ENCODE measurements at regions not wholly inside any gene's neighbourhood (a gene's known extent, or its start where the extent isn't known, plus 50 kb on each side); places are given as distances from the start of the nearest gene placed in this dataset.
A peak's percentile ranks its signal among the peaks of the same experiment; 100 is the strongest.
"Not testable (repeated sequence)": the region's sequence is repeated elsewhere in the genome, so short reads cannot be mapped to it uniquely, and the experiment has no call there.

DNA sequence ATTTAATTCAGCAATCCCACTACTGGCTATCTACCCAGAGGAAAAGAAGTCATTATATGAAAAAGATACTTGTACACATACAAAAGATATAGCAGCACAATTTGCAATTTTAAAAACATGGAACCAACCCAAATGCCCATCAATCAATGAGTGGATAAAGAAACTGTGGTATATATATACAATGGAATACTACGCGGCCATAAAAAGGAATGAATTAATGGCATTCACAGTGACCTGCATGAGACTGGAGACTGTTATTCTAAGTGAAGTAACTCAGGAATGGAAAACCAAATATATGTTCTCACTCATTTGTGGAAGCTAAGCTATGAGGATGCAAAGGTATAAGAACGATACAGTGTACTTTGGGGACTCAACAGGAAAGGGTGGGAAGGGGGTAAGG is 102.8 kb upstream of the KCNMA1 start:
- not testable (repeated sequence) for DNase-seq (ENCODE audit: low spot score)

DNA sequence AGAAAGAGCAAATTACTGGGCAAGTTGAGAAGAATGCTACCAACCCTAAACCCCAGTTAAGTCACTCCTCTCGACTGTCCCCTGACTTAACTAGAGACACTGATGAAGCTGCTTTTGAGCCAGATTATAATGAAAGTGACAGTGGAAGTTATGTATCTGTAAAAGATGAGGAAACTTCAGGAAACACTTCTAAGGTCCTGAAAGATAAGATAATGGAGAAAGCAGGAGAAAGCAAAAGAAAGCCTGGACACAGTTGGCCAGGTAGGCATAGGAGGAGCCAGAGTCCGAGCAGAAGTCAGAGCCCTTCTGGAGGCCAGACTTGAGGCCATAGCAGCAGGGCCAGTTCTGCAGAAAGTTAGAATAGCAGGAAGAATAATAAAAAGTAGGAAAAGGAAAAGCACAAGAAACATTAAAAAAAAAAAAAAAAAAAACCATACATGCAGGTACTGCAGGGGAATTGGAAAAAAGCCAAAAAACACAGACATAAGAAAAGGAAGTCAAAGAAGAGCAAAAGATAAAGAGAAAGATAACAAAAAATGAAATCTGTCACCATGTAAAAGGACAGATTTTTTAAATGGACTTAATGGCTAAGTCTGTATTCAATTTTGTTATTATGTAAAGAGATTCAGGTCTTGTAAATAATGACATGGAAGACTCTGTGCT is 101.0 kb upstream of the KCNMA1 start:
- no peak for DNase-seq (ENCODE audit: low spot score)

DNA sequence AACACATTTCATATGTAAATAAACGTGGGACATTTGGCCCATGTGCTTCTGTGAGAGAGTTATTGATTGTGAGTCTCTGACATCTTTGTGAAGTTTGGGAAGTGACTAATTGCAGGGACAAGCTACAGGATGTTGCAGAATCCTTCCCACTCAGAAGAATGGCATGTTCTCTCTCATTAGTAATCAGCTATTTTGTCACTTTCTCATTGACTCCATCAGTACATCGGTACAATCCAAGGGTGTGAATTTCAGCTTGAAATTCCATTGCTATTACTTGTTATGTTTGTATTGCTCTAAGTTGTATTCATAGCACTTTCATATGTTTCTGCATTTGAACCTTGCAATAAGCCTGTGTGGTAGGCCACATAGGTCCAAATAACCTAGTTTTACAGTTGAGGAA is 100.0 kb upstream of the KCNMA1 start:
- DNase-seq (ENCODE audit: low spot score): no peak

DNA sequence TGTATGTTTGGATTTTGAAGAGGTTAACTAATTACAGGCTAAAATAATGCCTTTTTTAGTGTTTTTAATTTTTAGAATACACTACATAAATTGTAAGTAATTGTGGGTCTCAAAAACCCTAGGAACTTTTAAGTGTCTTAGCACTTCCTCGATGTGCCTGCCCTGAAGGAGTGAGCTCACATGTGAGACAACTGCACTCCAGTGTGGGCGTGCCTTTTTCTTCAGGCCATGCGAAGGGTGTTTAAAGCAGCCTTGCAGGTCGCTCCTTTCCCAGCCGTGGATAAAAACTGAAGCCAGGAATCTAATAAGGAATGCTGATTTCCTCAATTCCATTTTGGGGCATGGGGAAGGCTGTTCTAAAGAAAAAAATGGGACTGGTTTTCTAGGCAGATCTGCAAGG is 97.5 kb upstream of the KCNMA1 start:
- DNase-seq (ENCODE audit: low spot score): not testable (repeated sequence)

DNA sequence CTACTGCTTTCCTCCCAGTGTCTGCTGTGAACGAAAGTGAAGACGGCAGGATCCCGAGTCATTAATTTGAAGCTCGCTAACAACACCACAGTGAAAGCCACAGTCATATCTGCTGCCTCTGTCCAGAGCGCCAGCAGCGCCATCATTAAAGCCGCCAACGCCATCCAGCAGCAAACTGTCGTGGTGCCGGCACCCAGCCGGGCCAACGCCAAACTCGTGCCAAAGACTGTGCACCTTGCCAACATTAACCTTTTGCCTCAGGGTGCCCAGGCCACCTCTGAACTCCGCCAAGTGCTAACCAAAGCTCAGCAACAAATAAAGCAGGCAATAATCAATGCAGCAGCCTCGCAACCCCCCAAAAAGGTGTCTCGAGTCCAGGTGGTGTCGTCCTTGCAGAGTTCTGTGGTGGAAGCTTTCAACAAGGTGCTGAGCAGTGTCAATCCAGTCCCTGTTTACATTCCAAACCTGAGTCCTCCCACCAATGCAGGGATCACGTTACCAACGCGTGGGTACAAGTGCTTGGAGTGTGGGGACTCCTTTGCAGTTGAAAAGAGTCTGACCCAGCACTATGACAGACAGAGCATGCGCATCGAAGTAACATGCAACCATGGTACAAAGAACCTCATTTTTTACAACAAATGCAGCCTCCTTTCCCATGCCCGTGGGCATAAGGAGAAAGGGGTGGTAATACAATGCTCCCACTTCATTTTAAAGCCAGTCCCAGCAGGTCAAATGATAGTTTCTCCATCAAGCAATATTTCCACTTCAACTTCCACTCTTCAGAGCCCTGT is 94.8 kb upstream of the KCNMA1 start:
- no peak for DNase-seq (ENCODE audit: low spot score)

DNA sequence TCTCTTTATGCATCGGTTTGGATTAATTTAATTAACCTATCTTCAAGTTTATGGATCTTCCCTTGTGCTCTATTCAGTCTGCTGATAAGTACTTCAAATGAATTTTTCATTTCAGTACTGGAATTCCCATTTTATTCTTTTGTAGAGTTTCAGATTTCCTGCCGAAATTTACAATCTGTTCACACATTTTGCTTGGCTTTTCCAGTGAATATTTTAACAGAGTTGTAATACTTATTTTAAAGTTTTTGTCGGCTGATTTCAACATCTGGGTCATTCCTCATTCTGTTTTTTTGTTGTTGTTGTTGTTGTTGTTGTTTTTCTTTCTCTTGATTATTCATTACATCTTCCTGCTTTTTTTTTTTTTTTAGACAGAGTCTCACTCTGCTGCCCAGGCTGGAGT is 89.9 kb upstream of the KCNMA1 start:
- no peak for DNase-seq (ENCODE audit: low spot score)

DNA sequence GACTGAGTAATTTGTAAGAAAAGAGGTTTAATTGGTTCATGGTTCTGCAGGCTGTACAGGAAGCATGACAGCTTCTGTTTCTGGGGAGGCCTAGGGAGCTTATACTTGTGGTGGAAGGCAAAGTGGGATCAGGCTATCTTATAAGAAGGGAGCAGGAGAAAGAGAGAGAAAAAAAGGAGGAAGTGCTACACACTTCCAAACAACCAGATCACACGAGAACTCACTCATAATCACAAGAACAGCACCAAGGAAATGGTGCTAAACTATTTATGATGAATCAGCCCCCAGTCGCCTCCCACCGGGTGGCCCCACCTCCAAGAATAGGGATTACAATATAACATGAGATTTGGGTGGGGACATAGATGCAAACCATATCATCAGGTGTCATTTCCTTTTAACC is 89.1 kb upstream of the KCNMA1 start:
- DNase-seq (ENCODE audit: low spot score): no peak

DNA sequence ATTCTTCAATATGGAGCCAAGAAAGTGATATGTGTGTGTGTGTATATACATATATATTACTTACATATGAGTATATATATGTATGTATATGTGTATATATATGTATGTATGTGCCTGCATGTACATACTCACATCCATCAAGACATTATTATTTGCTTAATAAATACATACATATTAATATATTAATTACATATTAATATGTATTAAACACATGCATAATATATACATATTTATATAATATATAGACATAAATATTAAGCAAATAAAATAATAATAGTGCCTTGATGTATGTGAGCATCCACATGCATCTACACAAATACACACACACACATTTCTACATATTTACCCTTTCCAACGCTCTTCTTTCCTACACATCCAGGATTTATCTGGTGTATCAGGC is 88.7 kb upstream of the KCNMA1 start:
- DNase-seq (ENCODE audit: low spot score): no peak

DNA sequence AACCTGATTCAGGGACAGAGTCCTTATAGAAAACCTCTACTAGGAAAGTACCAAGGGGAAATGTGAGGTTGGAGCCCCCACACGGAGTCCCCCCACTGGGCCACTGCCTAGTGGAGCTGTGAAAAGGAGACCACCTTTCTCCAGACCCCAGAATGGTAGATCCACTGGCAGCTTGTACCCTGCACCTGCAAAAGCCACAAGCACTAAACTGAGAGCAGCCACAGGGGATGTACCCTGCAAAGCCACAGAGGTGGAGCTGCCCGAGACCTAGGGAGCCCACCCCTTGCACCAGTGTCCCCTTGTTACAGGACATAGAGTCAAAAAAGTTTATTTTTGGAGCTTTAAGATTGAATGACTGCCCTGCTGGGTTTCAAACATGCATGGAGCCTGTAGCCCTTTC is 87.2 kb upstream of the KCNMA1 start:
- DNase-seq (ENCODE audit: low spot score): no peak

DNA sequence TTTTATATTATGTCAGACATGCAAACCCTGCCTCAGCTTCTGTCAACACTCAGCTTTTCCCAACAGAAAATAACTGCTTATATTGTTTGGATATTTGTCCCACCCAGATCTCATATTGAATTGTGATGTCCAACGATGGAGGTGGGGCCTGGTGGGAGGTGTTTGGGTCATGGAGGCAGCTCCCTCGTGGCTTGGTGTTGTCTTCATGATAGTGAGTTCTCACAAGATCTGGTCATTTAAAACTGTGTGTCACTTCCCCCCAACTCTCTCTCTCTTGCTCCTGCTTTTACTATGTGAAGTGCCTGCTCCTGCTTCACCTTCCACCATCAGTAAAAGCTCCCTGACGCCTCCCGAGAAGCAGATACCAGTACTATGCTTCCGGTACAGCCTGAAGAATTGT is 85.8 kb upstream of the KCNMA1 start:
- no peak for DNase-seq (ENCODE audit: low spot score)

DNA sequence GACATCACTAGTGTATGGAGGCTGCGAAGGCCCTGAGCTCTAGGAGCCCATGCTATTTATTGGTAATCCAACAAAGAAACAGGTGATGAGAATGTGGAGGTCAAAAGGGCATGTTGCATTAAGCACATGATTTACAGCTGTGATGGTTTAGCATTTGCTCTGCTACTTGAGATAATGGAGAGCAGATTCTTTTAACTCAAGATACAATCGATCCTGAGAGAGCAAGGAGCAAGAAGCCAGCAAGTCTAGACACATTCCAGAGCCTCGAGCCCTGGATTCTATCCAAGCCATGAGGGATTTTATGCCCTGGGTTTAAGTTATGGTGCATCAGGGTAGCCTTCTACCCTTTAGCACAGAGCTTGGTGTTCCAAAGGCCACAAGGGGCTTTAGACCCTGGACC is 85.3 kb upstream of the KCNMA1 start:
- DNase-seq (ENCODE audit: low spot score): not testable (repeated sequence)

DNA sequence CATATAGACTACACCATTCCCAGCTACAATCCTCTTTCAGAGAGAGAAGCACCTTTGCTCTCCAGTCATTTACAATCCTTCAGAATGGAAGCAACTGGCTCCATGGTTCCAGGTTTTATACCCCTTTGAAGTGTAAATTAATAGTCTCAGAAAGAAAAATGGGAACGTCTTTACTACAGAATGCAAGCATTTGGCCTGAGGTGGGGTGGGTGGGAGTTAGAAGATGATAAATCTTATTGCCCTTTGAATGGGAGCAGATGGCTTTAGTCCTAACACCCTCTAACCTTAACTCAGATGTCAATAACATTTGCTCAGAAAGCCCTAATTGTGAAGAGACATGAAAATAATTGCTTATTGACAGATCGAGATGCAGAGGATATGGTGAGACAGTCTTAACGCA is 84.2 kb upstream of the KCNMA1 start:
- no peak for DNase-seq (ENCODE audit: low spot score)

DNA sequence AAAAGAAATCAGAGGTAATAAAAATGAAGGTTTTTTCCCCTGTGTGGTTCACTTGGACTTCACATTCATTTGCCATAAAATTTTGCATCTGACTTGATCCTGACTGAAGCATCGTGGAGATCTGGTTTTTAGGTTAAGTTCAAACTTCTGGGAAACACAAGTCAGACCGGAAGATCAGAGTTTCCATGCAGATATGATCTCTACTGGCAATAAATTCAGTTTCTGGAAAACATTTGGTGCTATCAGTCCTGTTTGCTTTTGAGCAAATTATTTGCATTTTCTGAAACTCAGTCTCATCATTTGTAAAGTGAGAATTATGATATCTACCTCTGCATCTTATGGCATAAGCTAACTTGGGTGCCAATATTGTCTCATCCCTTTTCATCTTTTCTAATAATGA is 81.3 kb upstream of the KCNMA1 start:
- no peak for DNase-seq (ENCODE audit: low spot score)

DNA sequence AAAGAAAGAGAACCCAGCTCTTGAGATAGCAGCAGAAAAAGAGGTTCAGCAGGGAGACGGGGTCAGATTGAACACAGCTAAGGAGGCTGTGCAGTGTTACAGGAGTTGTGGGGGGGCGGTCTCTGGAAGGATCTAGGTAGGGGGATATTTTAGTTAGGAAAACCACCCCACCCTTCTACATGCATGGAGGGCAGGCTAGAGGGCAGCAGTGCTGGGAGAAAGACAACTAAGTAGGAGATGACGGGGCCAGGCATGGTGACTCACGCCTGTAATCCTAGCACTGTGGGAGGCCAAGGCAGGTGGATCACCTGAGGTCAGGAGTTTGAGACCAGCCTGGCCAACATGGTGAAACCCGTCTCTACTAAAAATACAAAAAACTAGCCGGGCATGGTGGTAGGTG is 80.7 kb upstream of the KCNMA1 start:
- DNase-seq (ENCODE audit: low spot score): not testable (repeated sequence)

DNA sequence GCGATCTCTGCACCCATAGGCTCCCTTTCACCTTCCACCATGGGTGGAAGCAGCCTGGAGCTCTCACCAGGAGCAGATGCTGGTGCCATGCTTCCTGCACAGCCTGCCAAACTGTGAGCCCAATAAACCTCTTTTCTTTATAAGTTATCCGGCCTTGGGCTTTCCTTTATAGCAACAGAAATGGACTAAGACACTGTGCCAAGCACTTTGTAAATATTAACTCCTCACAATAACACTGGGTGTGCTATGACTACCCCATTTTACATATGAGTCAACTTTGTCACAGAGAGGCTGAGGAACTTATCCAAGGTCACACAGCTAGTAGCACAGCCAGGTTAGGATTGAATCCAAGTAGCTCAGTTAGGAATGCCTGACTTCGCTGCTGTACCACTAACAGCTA is 79.7 kb upstream of the KCNMA1 start:
- DNase-seq (ENCODE audit: low spot score): no peak

DNA sequence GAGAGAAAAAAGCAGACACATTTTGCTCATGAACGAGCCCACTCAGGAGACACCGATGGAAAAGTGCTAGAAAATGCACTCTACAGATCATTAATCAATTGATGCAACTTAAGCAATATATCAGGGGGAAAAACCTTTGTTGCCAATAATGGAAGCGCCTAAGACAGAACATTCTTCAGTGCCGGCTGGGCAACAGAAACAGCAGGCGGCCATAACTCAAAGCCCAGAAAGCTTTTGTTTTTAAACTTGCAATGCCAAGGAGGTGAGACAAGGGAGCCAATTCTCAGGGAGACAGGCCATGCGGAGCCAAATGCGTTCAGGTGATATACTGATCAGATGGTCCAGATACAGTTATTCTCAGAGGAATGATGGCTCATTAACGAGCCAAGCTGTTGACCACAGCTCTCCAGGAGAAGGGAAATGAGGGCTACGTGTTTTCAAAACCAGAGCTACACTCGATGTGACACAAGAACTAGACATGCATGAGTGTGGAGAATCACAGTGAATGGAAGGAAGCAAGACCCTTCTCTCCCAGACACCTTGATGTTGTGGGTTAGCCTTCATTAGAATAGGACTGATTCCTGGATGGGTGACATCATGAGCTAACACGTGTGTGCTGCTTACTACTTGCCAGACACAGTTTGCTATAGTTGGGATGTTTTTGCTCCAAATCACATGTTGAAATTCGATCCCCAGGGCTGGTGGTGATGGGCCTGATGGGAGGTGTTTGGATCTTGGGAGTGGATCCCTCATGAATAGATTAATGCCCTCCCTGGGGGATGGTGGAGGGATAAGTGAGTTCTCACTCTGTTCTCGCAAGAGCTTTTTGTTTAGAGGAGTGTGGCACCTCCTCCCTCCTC is 79.1 kb upstream of the KCNMA1 start:
- no peak for DNase-seq (ENCODE audit: low spot score)

DNA sequence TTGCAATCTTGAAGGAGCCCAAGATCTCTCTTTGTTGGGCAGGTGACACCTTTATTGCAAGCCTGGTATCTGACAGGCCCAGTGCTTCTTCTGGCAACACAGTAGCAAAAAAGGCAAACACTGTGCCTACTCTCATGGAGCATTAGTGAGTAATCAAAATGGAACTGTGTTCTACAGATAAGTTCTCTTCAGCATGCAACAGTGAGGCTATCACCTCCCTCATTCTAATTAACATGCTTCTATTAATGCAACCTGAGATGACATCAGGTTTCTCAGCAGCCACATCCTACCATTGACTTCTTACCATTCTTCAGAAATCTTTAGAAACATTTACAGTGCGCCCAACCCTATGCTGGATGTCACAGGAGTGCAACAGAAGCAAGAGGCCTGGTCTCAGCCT is 77.9 kb upstream of the KCNMA1 start:
- no peak for DNase-seq (ENCODE audit: low spot score)

DNA sequence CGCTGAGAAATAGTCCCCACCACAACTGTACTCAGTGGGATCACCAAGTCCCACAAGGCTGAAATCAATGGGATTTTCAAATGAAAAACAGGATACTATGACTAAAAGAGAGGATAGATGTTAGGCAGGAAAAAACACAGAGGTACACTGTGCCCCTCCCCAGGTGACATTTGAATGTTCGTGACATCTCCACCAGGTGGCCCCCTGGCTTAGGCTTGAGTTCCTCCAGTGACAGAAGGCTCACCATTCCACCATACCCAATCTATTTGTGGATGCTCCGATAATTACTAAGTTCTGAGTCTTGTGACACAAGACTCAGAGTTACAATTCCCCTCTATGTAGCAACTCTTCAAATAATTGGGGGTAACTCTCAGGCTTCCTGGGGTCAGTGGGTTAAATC is 77.5 kb upstream of the KCNMA1 start:
- peak; percentile 3 for DNase-seq (ENCODE audit: low spot score)

DNA sequence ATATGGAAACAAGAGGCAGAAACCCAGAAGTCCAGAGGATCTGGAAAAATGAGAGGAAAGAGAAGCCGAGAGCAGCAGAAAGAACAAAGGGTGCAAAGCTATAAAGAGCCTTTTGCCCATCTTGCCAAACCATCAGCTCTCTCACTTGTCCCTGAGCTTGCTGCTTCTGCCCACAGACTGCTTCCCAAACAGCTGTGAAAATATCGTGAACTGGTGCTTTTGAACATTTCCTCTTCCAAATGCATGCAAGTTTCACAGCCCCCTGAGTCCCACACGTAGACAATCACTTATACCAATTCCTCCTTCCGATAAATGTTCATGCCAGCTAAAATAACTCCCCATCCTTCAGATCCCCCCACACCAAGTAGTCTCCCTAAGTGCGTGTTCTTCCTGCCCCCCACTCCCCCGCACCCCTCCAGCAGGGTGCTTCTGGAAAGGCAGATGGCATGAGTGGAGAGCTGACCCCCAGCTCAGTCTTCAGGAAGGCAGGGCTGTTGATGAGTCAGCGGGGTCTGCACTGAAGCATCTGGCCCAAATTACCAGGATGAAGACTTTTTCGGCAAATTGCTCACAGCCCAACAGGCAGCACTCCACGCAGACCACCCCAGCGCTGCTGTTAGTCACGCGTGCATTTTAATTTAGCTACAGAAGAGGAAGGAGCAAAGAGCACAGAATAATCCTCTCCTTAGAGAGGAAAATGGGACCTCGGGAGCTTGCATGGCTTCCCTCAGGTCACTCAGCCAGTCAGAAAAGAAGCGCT is 76.1 kb upstream of the KCNMA1 start:
- DNase-seq (ENCODE audit: low spot score): no peak

DNA sequence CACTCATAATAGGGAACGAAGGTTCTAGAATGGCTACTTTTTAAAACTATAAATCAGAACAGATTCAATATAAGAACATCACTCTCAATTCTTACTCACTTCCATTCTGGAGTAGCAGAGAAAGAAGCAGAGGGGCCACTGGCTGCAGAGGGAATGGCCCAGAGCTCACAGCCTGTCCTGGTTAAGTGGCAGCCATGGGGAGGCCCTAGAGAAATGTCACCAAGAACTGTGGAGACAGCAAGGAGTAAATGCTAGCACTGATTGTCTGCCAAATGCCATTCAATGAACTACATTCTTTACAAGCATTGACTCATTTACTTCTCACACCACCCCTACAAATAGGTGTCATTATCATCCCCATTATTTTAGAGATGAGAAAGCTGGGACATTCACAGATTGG is 74.6 kb upstream of the KCNMA1 start:
- no peak for DNase-seq (ENCODE audit: low spot score)

DNA sequence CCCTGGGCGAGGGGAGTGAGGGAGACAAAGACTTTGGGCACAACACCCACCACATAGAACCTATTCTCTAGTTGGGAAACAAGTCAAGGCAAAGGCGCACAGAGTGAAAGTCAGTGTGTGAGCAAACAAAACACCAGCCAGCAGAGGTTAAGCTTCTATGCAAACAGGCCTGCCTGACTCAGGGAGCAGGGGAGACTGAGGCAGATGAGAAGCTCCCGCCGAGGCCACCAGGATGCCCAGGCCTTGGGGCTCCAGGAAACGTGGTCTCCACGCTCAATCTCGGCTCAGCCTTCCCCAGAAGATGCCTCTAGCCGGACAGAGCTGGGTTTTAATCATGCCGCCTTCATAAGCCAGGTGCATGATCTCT is 74.1 kb upstream of the KCNMA1 start:
- no peak for DNase-seq (ENCODE audit: low spot score)

Measured in cerebellar cortex (tissue), 1 donor.